ENCODE measurements at regions not wholly inside any gene's neighbourhood (a gene's known extent, or its start where the extent isn't known, plus 50 kb on each side); places are given as distances from the start of the nearest gene placed in this dataset.

GRCh38 chr3:24763393-24763792, 268.7 kb upstream of the THRB start:
- Histone ChIP-seq H3K4me3 (ENCODE audit: extremely low read depth in 1 of 4, insufficient read depth in 2 of 4, low read depth in 3 of 4, low read length in 4 of 4) (no peak overlapping the region), H4K5ac (ENCODE audit: insufficient read length, low read depth, low read length) (no peak overlapping the region), H3K27ac (ENCODE audit: low read depth, low read length) (no peak overlapping the region), H2BK20ac (ENCODE audit: low read length) (no peak overlapping the region), H2BK12ac (ENCODE audit: low read depth, low read length) (no peak overlapping the region), H3K79me2 (ENCODE audit: control insufficient read depth in 1 of 2, insufficient read depth in 2 of 2, low read length in 2 of 2) (no peaks in the 10 kb centered on the region), H3K56ac (replicated peaks; ENCODE audit: insufficient read length, low read depth, low read length) (no peak overlapping the region), H4K20me1 (replicated peaks in 1 of 2; ENCODE audit: control insufficient read depth in 1 of 2, insufficient read depth in 2 of 2, low read length in 2 of 2) (no peaks in the 10 kb centered on the region), H3K4me2 (ENCODE audit: insufficient read depth in 1 of 2, low read depth in 2 of 2, low read length in 2 of 2) (no peak overlapping the region), H3K4me1 (replicated peaks in 1 of 4; ENCODE audit: control insufficient read depth in 3 of 4, insufficient read depth in 4 of 4, low read length in 3 of 4) (no peaks in the 10 kb centered on the region; a peak in 1 of 7 replicates), H2BK5ac (ENCODE audit: low read depth, low read length) (no peak overlapping the region), H3K23ac (ENCODE audit: insufficient read length) (no peak overlapping the region), H3K36me3 (ENCODE audit: control insufficient read depth in 2 of 4, insufficient read depth in 4 of 4, low read length in 3 of 4) (no peaks in the 10 kb centered on the region), H3K4ac (replicated peaks; ENCODE audit: insufficient read length, low read depth, low read length) (no peak overlapping the region), H3K18ac (ENCODE audit: extremely low read depth, low read length) (no peak overlapping the region), H3K9ac (replicated peaks in 1 of 4; ENCODE audit: extremely low read depth in 1 of 4, low read depth in 3 of 4, low read length in 3 of 4) (no peak overlapping the region), H2BK15ac (ENCODE audit: low read length) (no peak overlapping the region), H3K14ac (ENCODE audit: insufficient read length) (no peak overlapping the region), H2AK5ac (ENCODE audit: low read depth, low read length) (no peak overlapping the region), H3K27me3 (replicated peaks in 1 of 4; ENCODE audit: control insufficient read depth in 3 of 4, extremely low read depth in 1 of 4, insufficient read depth in 3 of 4, low read length in 3 of 4) (no peaks in the 10 kb centered on the region), H2AFZ (ENCODE audit: low read length) (no peak overlapping the region), H4K8ac (ENCODE audit: extremely low read depth, insufficient read depth, low read length) (no peak overlapping the region), H3K9me3 (ENCODE audit: insufficient read depth in 2 of 2, low read depth in 1 of 2, low read length in 1 of 2) (no peaks in the 10 kb centered on the region), H2BK120ac (replicated peaks; ENCODE audit: low read depth, low read length) (no peak overlapping the region), H3K79me1 (ENCODE audit: low read depth, low read length) (no peaks in the 10 kb centered on the region), H3K23me2 (ENCODE audit: low read depth, low read length) (no peaks in the 10 kb centered on the region), H4K91ac (replicated peaks; ENCODE audit: insufficient read length, low read length) (no peak overlapping the region)
- FAIRE-seq (no peak), DNase-seq (ENCODE audit: low read depth in 1 of 2, low spot score in 2 of 2) (no peak)
- TF ChIP-seq BRCA1 (IDR thresholded peaks at IDR 0.05; ENCODE audit: low read depth, low read length) (no peak), JUN (IDR thresholded peaks at IDR 0.05; ENCODE audit: low read depth, low read length) (no peak), KDM5A (IDR thresholded peaks at IDR 0.05; ENCODE audit: low read length) (no peak), CHD1 (IDR thresholded peaks at IDR 0.05; ENCODE audit: low read depth, low read length) (no peak), USF2 (IDR thresholded peaks at IDR 0.05; ENCODE audit: low read length) (no peak), CHD2 (IDR thresholded peaks at IDR 0.05; ENCODE audit: low read length) (no peak), RAD21 (IDR thresholded peaks at IDR 0.05 in 1 of 2, conservative IDR thresholded peaks at IDR 0.05 in 1 of 2; ENCODE audit: low read depth in 2 of 2, low read length in 2 of 2) (no peak), MAX (IDR thresholded peaks at IDR 0.05) (no peak), NRF1 (IDR thresholded peaks at IDR 0.05; ENCODE audit: low read depth, low read length) (no peak), SIX5 (IDR thresholded peaks at IDR 0.05; ENCODE audit: low read depth, low read length) (no peak), E2F6 (IDR thresholded peaks at IDR 0.05) (no peak), SIN3A (conservative IDR thresholded peaks at IDR 0.05 in 1 of 2, IDR thresholded peaks at IDR 0.05 in 1 of 2; ENCODE audit: low read depth in 1 of 2, low read length in 2 of 2) (no peak)
- 87% methylated on average over 11 of the region's 11 CpGs; no CpG with 5 or more reads in 1 of the 2 experiments for WGBS, 2 experiments (ENCODE audit: extremely low coverage in 1 of 2, insufficient coverage in 1 of 2, insufficient read length in 1 of 2, insufficient replicate concordance in 2 of 2, low coverage in 1 of 2, low lambda C conversion rate in 2 of 2, missing lambda C conversion rate in 1 of 2)
- ChIA-PET CTCF (ENCODE audit: partially characterized antibody) (no interaction called here), POLR2A (ENCODE audit: partially characterized antibody) (no interaction called here)

All from H1 (cell line).